Retinal pigment epithelial cell (primary cell): ENCODE measurements at regions not wholly inside any gene's neighbourhood (a gene's known extent, or its start where the extent isn't known, plus 50 kb on each side); places are given as distances from the start of the nearest gene placed in this dataset.

ENCODE experiments used
- DNase-seq: peaks from one replicate; pipeline ENCODE4 v3.0.0-alpha.2; 2010; ENCODE audit warnings: low read depth
- H3K4me3 ChIP-seq: 2 replicates; pipeline ENCODE4 v1.5.1; 2011; ENCODE audit warnings: mild to moderate bottlenecking, low read length, control low read depth, moderate library complexity
- CTCF ChIP-seq: conservative IDR thresholded peaks from 2 replicates; pipeline ENCODE4 v1.5.1; 2011; ENCODE audit warnings: low read depth, low read length, control low read depth, inconsistent platforms

GRCh38 chr2:120845277-120845676 is 109.6 kb downstream of the GLI2 start:
- no peak for TF ChIP-seq CTCF
- H3K4me3 ChIP-seq = no peak overlapping the region

GRCh38 chr2:120846406-120847095 is 110.9 kb downstream of the GLI2 start:
- TF ChIP-seq CTCF = no peak
- no peak overlapping the region for H3K4me3 ChIP-seq
- no peak for DNase-seq

More at GRCh38 chr2:120845277-120845676, 109.6 kb downstream of the GLI2 start:
- no peak for DNase-seq

GRCh38 chr2:120847700-120848321 is 112.1 kb downstream of the GLI2 start:
- no peak for TF ChIP-seq CTCF
- no peak for DNase-seq
- H3K4me3 ChIP-seq = no peak overlapping the region

DNA sequence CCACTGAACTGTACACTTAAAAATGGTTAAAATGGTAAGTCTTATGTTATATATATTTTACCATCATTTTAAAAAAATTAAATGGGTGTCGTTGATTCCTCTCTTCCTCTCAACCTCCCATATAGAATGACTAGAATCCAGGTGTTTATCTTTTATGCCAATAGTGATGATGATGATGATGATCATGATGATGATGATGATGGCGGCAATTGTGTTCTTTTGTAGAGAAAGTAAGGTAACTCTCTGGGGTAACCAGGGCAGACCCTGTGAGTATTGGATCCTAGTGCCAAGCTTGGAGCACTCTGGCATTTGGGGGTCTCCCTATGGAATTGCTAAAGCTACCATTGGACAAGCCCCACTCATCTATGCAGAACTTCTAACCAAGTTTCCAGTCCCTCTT is 113.6 kb downstream of the GLI2 start:
- DNase-seq = no peak
- no peak for TF ChIP-seq CTCF

GRCh38 chr2:120850551-120850950 is 114.9 kb downstream of the GLI2 start:
- no peak for DNase-seq
- no peak for TF ChIP-seq CTCF
- H3K4me3 ChIP-seq = no peak overlapping the region

More for the DNA sequence above, 113.6 kb downstream of the GLI2 start:
- no peak overlapping the region for H3K4me3 ChIP-seq

DNA sequence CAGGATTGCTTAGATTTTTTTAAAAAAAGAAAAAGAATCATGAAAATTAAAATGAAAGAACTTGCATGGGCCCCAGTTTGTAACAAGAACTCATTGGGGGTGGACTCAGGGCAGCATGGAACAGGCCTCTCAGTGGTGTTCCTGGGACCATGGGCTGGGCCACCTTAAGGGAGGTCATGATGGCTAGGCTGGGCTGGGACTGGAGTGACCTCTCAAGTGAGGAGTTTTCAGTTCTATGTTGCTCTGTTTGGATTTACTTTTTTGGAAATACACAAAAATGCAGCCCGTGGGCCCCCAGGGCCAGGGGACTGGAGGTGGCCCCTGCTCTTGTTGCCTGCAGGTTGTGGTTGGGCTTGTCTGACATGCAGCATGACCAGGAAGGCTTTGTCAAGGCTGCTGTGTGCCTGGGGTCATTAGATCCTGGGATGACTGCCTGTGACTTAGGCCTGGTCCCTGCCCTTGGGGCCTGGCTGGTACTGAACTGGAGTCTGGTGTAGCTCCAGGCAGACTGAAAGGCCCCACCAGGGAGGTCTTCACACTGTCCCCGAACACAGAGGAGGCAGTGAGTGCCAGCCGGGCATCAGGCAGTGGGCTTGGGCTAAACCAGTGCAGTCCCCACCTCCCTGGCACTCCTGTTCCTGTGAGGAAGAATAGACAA is 115.6 kb downstream of the GLI2 start:
- DNase-seq = no peak
- TF ChIP-seq CTCF = no peak

More for the DNA sequence above, 115.6 kb downstream of the GLI2 start:
- H3K4me3 ChIP-seq = no peak overlapping the region
